ENCODE measurements at regions not wholly inside any gene's neighbourhood (a gene's known extent, or its start where the extent isn't known, plus 50 kb on each side); places are given as distances from the start of the nearest gene placed in this dataset.

DNA sequence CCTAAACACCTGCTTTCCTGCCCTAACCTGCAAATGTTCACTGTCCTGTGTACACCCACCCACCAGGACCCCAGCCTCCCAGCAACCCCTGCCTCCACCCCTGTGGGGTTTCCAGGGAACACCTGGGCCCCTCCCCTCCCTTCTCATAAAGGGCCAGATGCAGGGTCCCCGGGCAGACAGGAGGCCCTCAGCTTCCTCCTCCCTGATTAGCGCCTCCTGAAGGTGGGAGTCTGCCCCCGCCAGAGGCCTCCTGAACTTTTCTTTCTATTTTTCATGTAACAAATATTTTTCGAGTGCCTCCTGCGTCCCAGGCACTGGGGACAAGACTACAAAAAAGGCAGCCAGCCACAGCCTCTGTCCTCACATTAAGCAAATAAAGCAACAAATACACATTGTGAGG lies 135.4 kb upstream of the LINGO1 start:
- DNase-seq (ENCODE audit: low read depth in 2 of 2): no peak

DNA sequence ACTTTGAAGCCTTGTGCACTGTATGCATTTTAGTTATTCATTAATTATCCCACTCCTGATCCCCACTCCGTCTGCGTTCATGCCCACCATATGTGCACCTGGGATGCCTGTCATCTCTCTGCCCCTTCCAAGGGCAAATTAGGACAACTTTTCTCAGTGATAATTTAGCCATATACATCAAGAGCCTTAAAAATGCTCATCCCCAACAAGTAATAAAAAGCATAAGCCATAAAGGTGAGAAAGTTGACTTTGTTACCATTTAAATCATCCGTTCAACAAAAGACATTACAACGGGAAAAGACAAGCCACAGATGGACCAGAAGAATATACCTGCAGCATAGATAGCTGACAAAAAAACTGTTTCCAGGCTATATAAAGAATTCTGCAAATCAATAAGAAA lies 131.4 kb upstream of the LINGO1 start:
- no peak for DNase-seq (ENCODE audit: low read depth in 2 of 2)

DNA sequence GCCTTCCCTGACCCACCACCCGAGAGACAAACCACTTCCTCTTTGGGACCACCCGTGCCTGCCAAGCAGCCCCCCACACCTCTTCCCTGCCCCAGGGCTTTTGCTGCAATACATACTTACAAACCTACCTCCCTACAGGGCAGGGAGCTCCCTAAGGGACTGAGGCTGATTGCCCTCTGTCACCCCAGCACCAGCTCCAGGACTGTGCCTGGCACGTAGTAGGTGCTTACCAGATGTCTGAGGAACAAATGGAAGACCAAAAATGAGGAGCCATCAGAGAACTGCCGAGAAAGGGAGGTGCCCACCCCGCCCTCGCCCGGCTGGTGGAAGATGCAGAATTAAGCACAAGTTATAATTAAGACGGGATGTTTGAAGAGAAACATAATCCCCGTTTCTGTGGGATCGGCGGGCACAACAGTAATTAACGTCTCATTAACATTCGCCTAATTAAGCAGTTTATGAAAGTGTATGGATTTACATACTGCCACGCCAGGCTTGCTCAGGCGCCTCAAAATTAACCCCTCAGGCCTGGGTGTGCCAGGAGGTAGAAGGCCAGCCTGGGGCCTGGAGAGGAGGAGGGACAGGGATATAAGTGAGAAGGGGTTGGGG lies 130.1 kb upstream of the LINGO1 start:
- DNase-seq (ENCODE audit: low read depth in 2 of 2): no peak

DNA sequence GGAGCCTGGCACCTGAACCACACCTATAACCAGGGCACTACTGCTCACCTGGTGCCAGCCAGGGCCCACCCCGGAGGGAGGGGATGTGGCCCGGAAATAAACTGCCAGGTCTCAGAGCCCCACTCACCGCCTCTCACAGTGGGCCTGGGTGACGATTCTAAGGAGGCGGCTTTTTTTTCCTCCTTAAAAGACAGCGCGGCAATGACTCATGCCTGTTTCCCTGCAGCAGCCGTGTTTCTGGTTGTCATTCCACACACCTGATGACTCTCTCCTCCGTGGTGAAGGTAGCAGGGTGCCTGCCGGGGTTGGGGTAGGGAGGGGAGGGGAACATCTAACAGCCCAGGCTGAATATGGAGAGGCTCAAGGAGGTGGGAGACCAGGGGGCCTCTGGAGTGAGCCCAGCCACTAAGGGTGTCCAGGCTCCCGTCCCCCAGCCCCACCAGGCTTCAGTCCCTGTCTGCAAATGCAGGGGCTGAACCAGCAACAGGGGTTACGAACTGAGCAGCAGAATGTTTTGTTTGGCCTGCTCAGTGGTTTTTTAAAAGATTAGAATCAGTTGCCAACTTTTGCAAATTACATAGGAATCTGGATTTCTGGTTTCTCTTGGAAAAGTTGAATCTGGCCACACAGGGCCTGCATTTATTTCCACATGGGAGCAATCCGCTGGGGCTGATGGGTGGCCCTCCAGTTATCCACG lies 127.3 kb upstream of the LINGO1 start:
- peak in 1 of 2 donors; percentile 28 for DNase-seq (ENCODE audit: low read depth in 2 of 2)

DNA sequence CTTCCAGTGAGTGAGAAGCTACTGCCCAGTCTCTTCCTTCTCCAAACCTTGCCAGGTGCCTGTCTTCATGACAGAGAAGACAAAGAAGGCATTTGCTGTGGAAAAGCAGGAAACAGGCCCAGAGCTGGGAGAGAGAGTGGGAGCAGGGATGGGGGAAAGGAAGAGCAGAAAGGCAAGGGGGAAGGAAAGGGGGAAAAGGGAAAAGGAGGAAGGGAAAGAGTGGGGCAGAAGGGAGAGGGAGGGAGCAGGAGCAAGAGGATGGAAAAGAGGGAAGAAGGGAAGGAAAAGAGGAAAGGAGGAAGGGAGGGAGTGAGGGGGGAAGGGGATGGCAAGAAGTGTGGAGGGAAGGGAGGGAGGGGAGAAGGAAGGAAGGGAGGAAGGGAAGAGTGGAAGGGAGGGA lies 121.2 kb upstream of the LINGO1 start:
- no peak for DNase-seq (ENCODE audit: low read depth in 2 of 2)

DNA sequence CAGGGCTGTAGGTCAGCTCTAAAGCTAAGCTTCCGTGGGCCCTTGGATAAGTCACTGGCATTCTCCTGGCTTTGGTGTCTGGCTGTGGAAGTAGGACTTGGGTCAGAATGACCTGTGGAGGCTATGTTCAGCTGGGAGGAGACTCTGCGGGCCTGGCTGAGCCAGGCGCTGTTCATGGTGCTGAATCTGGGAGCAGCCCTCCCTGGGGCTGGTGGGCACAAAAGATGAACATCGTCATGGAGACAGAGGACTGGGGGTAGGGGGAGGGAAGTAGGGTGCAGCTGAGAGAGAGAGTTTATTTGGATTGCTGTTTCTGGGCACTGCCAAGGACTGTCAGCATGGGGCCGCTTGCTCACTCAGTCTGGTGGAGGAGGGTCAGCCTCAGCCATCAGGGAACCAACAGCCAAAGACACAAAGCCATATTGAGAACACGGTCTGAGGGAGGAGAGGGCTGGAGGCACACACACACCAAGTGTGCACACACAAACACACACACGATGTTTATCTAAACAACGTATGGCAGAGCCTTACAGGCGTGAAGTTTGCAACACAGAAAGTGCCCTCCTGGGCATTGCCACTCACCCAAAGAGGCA lies 120.7 kb upstream of the LINGO1 start:
- DNase-seq (ENCODE audit: low read depth in 2 of 2): peak; percentile 18 to 42

DNA sequence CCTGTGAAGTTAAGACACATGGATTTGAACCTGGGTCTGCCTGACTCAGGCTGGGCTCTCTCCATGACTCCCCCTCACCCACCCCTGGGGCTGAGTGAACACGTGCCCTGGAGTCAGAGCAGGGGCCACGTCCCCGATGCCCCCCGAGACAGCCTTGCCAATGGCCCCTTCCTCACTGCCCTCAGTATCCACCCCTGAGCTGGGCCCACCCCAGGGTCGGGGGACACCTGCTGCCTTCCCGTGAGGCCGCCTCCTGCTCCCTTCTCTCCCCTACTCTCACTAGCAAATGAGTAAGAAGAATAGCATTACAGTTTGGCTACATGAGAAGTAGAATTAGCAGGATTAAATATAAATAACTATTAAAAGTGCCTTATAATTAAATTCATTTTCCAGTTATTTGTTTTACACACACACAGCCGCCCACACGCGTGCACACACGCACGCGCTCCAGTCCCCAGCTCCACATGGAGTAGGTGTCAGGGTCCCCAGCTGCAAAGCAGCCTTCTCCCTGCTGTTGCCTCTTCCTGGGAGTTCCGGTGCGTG lies 117.4 kb upstream of the LINGO1 start:
- DNase-seq (ENCODE audit: low read depth in 2 of 2): no peak

DNA sequence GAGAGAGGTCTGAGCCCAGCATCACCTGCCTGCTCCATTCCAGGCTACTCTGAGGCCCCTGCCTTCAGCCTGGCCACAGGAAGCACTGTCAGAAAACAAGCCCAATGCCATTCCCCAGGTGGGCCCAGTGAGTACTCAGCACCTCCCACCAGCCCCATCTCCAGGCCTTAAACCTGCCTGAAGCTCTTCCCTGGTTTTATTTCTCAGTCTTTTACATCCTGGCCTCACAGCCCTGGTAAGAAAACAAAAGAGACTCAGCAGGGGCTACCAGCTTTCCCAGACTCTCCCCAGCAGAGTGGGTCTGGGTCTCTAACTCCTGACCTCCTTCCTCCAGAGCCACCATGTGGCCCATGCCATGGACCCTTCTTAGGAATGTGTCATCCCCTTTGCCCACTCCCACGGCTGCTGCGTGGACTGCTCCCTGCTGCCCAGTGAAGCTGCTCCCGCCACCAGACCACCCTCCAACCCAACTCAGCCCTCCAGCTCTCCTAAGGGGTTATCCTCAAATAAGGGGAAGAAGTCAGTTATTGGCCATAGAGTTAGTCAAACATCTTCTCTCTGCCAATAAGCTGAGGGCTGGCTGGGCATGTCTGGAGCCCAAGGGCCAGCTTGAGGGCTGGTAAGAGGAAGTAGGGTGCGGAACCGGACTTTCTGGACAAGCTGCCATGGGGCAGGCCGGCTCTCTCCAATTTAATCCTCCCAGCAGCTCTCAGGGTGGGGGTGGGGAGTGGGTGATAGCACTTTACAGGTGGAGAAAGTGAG lies 116.7 kb upstream of the LINGO1 start:
- DNase-seq (ENCODE audit: low read depth in 2 of 2): no peak

DNA sequence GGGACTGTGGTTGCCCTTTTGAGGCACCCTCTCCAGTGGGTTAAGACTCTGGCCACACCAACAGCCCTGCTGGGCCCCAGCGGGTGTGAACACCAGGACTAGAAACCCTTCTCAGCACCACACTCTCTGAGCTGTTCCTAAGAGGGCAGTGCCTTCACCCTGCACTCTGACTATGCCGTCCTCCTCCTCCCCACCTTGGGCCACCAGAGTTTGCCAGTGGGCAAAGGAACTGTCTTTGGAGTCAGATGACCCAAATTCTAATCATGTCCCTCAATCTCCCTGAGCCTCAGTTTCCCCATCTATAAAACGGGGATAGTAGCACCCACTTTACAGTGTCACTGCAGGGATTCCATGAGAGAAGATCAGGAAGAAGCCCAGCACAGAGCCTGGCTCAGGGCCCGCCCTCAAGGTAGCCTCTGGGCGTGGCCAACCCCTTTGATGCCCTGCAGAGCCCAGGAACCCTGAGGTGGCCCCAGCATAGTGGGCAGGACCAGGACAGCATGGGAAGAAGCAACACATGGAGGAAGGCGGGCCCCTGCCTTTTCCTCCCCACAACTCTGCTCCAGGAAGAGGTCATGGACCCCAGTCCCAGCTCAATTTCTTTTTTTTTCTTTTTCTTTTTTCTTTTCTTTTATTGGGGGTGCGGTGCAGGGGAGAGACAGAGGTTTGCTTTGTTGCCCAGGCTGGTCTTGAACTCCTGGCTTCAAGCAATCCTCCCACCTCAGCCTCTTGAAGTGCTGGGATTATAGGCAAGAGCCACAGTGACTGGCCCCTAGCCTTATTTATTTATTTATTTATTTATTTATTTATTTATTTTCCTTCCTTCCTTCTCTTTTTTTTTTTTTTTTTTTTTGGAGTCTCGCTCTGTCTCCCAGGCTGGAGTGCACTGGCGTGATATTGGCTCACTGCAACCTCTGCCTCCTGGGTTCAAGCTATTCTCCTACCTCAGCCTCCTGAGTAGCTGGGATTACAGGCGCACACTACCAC lies 115.7 kb upstream of the LINGO1 start:
- no peak for DNase-seq (ENCODE audit: low read depth in 2 of 2)

DNA sequence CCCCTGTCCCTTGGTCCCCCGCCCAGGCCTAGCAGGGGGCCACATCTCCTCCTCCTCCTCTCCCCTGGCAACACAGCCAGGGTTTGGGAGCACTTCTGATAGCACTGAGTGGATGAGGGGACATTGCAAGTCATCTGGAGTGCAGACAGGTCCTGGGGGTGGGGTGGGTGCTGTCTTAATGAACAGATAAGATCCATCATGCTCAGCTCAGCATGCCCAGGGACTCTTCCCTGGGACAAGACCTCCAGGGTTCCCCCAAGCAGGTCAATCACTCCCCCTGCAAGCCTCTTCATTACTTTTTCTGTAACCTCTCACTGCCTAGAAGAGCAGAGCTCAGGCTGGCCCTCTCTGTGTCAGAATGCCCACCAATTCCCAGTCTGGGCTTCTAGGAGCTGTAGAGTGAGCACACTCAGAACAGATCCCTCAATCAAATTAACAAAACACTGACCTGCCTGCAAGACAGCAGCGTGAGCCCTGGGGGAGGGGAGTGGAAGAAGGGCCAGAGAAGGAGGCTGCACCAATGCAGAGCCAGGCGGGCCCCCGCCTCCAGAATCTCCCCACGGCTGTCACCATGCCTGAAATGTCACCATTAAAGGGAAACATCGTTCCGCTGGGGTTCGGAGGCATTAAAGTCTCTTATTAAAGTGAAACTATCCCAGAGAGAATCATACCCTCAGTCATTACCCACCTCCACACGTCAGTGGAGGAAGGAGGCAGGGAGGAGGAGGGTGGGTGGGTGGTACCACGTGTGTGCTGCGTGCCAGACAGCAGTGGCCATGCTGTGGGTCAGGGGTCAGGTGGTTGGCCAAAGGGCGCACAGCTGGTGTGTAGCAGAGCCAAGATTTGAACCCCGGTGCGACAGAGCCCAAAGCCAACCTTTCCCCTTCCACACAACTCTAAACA lies 114.7 kb upstream of the LINGO1 start:
- DNase-seq (ENCODE audit: low read depth in 2 of 2): no peak

DNA sequence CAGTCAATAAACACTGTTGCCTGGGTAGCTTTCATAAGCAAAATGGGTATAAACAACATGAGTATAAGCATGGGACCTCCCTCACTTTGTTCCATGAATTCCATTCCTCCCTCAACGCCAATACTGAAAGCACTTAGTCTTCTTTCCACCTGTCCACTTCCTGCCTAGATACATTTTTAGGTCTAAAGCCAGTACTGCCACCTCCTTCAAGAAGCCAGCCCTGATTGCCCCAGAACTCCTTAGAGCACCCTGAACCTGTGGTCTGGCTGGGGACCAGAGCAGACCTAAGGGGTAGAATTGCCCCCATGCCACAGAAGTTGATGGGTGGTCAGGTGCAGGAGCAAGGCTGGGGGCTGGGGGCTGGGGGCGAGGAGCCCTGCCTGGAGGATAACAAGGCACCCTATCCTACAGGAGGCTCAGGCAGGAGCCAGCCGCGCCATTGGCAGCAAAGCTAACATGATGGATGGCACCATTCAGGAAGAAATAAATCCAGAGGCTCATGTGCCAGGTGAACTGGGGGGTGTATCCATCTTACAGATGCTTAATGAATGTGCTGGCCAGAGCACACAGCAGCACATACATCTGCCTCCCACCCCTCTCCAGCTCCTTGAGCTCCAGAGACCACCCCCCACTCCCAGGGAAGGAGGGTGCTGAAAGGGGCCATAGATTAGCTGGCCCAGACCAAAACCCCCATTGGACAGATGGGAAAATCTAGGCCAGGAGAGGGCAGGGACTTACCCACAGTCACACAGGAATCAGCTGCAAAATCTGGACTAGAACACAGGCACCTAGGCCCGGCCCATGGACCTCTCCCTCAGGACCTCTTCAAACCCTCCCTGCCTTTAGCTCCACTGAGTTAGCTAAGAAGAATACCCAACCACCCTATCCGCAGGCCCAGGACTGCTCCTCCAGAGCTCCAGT lies 113.8 kb upstream of the LINGO1 start:
- no peak for DNase-seq (ENCODE audit: low read depth in 2 of 2)

DNA sequence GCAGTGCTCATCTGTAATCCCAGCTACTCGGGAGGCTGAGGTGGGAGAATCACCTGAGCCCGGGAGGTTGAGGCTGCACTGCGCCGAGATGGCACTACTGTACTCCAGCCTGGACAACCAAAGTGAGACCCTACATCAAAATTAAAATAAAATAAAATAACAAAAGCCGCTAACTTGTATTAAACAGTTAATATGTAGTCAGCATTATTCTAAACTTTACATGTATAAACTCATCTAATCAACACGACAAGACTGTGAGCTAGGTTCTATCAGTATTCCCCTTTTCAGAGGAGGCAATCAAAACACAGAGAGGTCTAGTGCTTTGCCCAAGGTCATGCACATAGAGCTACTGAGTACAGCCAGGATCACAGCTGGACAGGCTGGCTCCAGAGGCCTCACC lies 111.7 kb upstream of the LINGO1 start:
- DNase-seq (ENCODE audit: low read depth in 2 of 2): no peak

DNA sequence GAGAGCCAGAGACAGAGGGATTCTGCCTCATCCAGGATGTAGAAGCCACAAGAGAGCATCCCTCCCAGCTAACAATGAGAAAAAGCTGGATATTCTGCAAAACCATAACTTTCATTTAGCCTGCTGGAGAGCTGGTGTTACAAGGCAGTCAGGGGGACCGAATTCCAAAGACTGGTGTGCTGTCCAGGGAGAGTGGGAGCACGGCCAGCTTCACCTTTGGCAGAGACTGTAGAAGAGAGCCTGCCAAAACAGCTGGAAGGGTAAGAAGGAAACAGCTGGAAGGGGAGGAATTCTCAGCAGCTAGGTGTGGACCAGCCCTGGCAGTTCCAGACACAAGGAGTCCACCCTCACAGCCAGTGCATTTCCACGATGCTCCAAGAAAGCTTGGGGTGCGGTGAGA lies 109.9 kb upstream of the LINGO1 start:
- DNase-seq (ENCODE audit: low read depth in 2 of 2): no peak

DNA sequence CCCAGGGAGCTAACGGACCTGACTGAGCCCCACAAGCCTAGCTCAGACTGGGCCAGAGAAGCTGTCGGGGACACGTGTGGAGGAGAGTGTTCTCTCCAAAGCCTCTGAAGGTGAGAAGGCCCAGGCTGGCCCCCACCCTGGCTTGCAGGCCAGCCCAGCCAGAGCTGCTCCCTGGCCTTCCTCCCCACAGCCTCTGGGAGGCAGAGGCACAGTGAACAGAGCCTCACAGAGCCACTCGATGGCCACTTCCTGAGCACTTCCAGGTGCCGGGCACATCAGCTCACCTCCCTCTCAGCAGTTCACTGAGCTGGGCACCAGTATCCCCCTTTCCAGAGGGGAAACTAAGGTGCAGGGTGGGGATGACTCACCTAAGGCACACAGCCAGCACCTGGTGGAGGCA lies 109.4 kb upstream of the LINGO1 start:
- no peak for DNase-seq (ENCODE audit: low read depth in 2 of 2)

DNA sequence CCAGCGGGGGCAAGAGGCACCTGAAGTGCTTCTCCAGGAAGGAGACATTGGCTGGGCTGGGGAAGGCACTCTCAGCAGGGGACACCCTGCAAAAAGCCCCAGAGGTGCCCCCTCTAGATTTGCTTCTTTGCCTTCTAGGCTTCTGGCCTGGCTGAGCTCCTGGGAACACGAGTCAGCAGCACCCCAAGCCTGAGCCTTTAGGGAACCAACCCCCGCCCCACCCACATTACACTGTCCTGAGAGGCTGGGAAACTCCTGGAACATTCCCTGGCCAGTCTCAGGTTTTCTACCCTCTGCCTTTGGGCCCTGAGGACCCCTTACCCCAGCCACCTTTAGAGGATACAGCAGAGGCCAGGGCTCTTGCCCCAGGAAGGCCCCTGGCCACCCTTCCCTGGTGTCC lies 108.4 kb upstream of the LINGO1 start:
- no peak for DNase-seq (ENCODE audit: low read depth in 2 of 2)

DNA sequence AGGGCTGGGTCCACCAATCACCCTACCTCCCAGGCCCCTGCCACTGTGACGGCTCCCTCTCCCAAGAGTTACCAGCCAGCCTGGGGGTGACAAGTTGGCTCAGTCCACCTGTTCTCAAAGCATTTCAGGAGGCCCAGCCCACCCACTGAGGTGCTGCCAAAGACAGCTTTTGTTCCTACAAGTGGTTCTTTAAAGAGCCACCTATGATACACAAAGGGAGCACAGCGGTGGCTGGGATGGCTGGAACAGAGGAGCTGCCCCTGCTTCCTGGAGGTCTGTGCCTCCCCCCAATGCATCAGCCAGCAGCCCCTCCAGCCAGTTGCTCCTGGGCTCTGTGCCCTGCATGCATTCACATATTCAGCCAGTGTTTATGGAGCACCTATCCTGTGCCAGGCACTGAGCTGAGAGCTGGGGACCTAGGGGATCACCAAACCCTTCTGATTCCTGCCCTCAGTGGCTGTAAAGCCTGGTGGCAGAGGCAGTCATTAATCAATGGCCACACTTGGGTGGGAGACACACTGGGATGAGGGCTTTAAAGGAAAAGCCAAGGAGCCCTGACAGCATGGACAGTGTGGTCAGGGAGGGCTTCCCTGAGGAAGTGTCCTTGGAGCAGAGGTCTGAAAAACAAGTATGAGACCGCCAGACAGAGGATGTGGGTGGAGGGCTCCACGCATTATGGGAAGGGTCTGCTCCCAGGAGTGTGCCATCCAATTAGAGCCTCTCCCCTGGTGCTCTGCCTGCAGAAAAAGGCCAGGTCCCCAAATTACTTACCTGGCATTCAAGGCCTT lies 107.1 kb upstream of the LINGO1 start:
- no peak for DNase-seq (ENCODE audit: low read depth in 2 of 2)

DNA sequence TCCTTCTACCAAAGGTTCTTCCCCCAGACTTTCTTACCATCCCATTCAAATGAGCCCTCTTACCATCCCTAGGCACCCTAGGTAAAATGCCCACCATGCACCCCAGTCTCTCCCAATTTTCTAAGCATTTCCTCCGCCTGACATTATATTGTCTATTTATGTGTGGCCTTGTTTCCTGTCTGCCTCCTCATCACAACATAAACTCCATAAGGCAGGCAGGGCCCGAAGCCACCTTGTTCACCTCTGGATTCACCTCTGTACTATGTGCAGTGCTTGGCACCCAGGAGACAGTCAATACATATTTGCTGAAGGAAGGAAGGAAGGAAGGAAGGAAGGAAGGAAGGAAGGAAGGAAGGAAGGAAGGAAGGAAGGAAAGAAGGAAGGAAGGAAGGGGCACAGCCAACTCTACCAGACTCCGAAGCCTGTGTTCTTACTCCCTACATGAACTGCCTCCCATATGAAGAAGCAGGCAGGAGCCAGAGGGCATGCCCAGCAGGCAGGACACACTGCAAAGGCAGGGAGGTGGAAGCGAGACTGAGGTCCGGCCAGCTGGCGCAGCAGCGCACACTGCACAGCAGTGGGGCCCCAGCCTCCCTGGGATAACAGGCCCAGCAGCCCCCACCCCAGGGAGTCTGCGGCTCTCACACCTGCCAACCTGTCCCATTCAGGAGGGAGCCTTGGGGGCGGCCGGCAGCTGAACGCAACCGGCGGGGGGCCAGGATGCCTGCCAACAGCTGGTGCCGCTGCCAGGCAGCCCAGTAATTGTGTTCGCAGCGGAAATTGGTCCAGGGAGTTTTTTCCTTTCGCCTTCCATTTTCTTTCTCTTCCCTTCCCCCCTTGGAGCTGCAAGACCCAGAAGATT lies 106.0 kb upstream of the LINGO1 start:
- peak in 1 of 2 donors; percentile 4 for DNase-seq (ENCODE audit: low read depth in 2 of 2)

Measured in lung microvascular endothelial cell (primary cell).